HepG2 (cell line): ENCODE measurements at regions not wholly inside any gene's neighbourhood (a gene's known extent, or its start where the extent isn't known, plus 50 kb on each side); places are given as distances from the start of the nearest gene placed in this dataset.

ENCODE experiments used
- ATAC-seq: fragments of 200-7000 bp; cut with Tn5 transposase; 3 replicates; pipeline ENCODE4 v1.9.1; 2020; ENCODE audit warnings: mild to moderate bottlenecking, moderate library complexity
- BruUV-seq: library from RNA; stranded (reverse); fragments of 400-500 nt; replicated peaks from 2 replicates; lab custom pipeline; 2021; lab: Mats Ljungman, UMichigan
- CTCF ChIA-PET: fragments of 300-600 bp; formaldehyde crosslinking; extraction: SDS; loops from one replicate; lab custom pipeline; 2021; ENCODE audit warnings: low total read pairs, inconsistent platforms, low intra/inter-chr PET ratio; lab: Yijun Ruan, JAX
- POLR2A ChIA-PET: fragments of 350-600 bp; sonication (Branson Sonifier 250); formaldehyde crosslinking; loops from one replicate; lab custom pipeline; 2020; ENCODE audit warnings: antibody characterized with exemption, inconsistent platforms; lab: Yijun Ruan, JAX
- DNase-seq: peaks from one replicate; pipeline ENCODE4 v3.0.0-alpha.2; 2015; ENCODE audit warnings: low spot score
- FAIRE-seq: peaks from 3 replicates; lab custom pipeline; 2011; peaks lifted over from hg19 to GRCh38; lab: Jason Lieb, UNC
- H2AFZ ChIP-seq: one replicate; pipeline ENCODE4 v1.6.1; 2011; ENCODE audit warnings: low read length, inconsistent platforms
- H3K27ac ChIP-seq: fragments of 300-600 bp; 3 replicates; pipeline ENCODE4 v1.8.0; 2011; ENCODE audit warnings: mixed run types, mild to moderate bottlenecking, mixed read lengths, low read length, inconsistent platforms; ENCODE audit not compliant: insufficient read depth; ENCODE audit errors: extremely low read length
- H3K27me3 ChIP-seq, 2 experiments: fragments of 200-600 bp in 1 of 2; 2 replicates in 1 of 2; 3 replicates in 1 of 2; pipeline versions ENCODE4 v1.6.0 to v1.8.0; 2011; ENCODE audit warnings: low read length in 2 of 2, mild to moderate bottlenecking in 2 of 2, moderate library complexity in 2 of 2, inconsistent platforms in 1 of 2; ENCODE audit not compliant: insufficient read depth in 2 of 2, control insufficient read depth in 1 of 2
- H3K36me3 ChIP-seq, 2 experiments: fragments of 200-600 bp in 1 of 2; replicated peaks in 1 of 2; 2 replicates in 1 of 2; 3 replicates in 1 of 2; pipeline versions ENCODE4 v1.5.1 to v1.8.0; 2011; ENCODE audit warnings: low read length in 2 of 2, inconsistent platforms in 1 of 2; ENCODE audit not compliant: insufficient read depth in 2 of 2, control insufficient read depth in 1 of 2
- H3K4me1 ChIP-seq: 2 replicates; pipeline ENCODE4 v1.5.1; 2012; ENCODE audit warnings: low read length, inconsistent platforms; ENCODE audit not compliant: insufficient read depth
- H3K4me2 ChIP-seq: 2 replicates; pipeline ENCODE4 v1.6.0; 2011; ENCODE audit warnings: low read depth, low read length, inconsistent platforms
- H3K4me3 ChIP-seq, 3 experiments: fragments of 200-600 bp in 1 of 3; sonication (generic), shearing (Covaris generic) in 1 of 3; replicated peaks in 1 of 3; 2 replicates each; pipeline ENCODE4 v1.5.1; 2011 to 2016; ENCODE audit warnings: low read length in 3 of 3, inconsistent platforms in 2 of 3, low read depth in 2 of 3, mild to moderate bottlenecking in 2 of 3, control low read depth in 1 of 3, mixed read lengths in 1 of 3; ENCODE audit not compliant: insufficient read depth in 1 of 3
- H3K79me2 ChIP-seq: one replicate; pipeline ENCODE4 v1.6.1; 2011; ENCODE audit warnings: low read length, inconsistent platforms; ENCODE audit not compliant: insufficient read depth
- H3K9ac ChIP-seq: 2 replicates; pipeline ENCODE4 v1.6.0; 2011; ENCODE audit warnings: mild to moderate bottlenecking, low read depth, low read length, inconsistent platforms; ENCODE audit not compliant: insufficient read depth
- H3K9me3 ChIP-seq: 2 replicates; pipeline ENCODE4 v1.5.1; 2012; ENCODE audit warnings: mild to moderate bottlenecking, low read length
- H4K20me1 ChIP-seq: 2 replicates; pipeline ENCODE4 v1.6.0; 2011; ENCODE audit warnings: inconsistent platforms, mild to moderate bottlenecking, low read length, moderate library complexity; ENCODE audit not compliant: insufficient read depth
- HIVEP1 ChIP-seq: sonication (generic); formaldehyde crosslinking; IDR thresholded peaks from 2 replicates; pipeline ENCODE4 v1.4.0; 2020; ENCODE audit warnings: mild to moderate bottlenecking, missing genetic modification reagents
- RFX1 ChIP-seq: fragments of 450-650 bp; IDR thresholded peaks from 2 replicates; pipeline ENCODE4 v1.6.1; 2017
- RORA ChIP-seq: sonication (generic); formaldehyde crosslinking; IDR thresholded peaks from 2 replicates; pipeline ENCODE4 v1.5.0; 2020; ENCODE audit warnings: mild to moderate bottlenecking, missing genetic modification reagents, moderate library complexity
- SRSF4 ChIP-seq: fragments of 200-400 bp; formaldehyde crosslinking; IDR thresholded peaks from one replicate; pipeline ENCODE4 v1.6.1; 2018; ENCODE audit warnings: mild to moderate bottlenecking, low read depth, low read length, moderate library complexity; ENCODE audit not compliant: poor library complexity, severe bottlenecking
- ZNF577 ChIP-seq: sonication (generic); formaldehyde crosslinking; IDR thresholded peaks from 2 replicates; pipeline ENCODE4 v1.4.0; 2020; ENCODE audit warnings: mild to moderate bottlenecking, low read depth, missing genetic modification reagents, borderline replicate concordance
- WGBS: methylation state at CpG from one replicate; pipeline ENCODE4 v1.1.6; 2017; ENCODE audit warnings: low lambda C conversion rate; 5-methylcytosine and 5-hydroxymethylcytosine counted together
- in situ Hi-C: cut with HindIII; loops from 2 replicates; pipeline ENCODE4 v1.10.0; 2017; ENCODE audit warnings: low pct_unique_long_range_greater_than_20kb; ENCODE audit not compliant: extremely low pct_ligation_motif_present
- intact Hi-C: fragments of 100-400 bp; cut with micrococcal nuclease; formaldehyde crosslinking; loops from one replicate; pipeline ENCODE4 v1.10.0; 2022; ENCODE audit not compliant: unreplicated experiment

DNA sequence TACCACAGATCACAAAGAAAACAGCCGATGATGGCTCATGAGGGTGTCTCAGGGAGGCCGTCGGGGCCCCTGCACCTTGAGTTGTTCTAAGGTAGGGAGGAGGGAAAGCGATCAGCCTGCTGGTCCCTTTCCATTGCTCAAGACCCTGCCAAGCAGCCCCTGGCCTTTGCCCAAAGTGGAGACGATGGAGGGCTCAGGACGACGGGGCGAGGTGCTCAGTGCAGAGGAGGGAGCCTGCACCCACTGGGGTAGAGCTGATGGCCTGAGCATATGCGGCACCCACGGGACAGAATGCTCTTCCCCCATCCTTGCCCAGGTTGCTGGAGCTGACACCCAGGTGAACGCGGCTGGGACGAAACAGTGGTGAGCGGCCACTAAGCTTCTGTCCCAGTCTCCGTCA is 58.3 kb upstream of the FAM20C start:
- FAIRE-seq (no peak), DNase-seq (no peak), ATAC-seq (no peak)
- in situ Hi-C loops: no loop called here
- no peaks in the 10 kb centered on the region for H3K36me3 ChIP-seq
- H4K20me1 ChIP-seq: no peaks in the 10 kb centered on the region
- H3K27me3 ChIP-seq: peaks cover 4 to 22% of the 10 kb centered on the region in 2 experiments; a peak in 4 of 5 replicates
- TF ChIP-seq RORA (CRISPR knock-in tag): no peak
- H3K4me2 ChIP-seq: no peak overlapping the region
- no TSS peak for BruUV-seq
- H3K9ac ChIP-seq: no peak overlapping the region
- intact Hi-C loops: no loop called here
- CTCF ChIA-PET: no interaction called here
- no peak overlapping the region for H3K4me3 ChIP-seq
- H3K9me3 ChIP-seq: no peaks in the 10 kb centered on the region
- no peak overlapping the region for H3K27ac ChIP-seq
- POLR2A ChIA-PET: no interaction called here
- no peak overlapping the region for H2AFZ ChIP-seq
- WGBS: 72% methylated on average over 15 of the region's 15 CpGs
- no peaks in the 10 kb centered on the region for H3K4me1 ChIP-seq
- no peaks in the 10 kb centered on the region for H3K79me2 ChIP-seq

GRCh38 chr7:134561-135256 is 57.7 kb upstream of the FAM20C start:
- no peak for FAIRE-seq
- peaks cover 4 to 26% of the 10 kb centered on the region in 2 experiments; a peak in 3 of 5 replicates for H3K27me3 ChIP-seq
- intact Hi-C loops: no loop called here

More at GRCh38 chr7:134561-135256, 57.7 kb upstream of the FAM20C start:
- no peak for ATAC-seq
- no peaks in the 10 kb centered on the region for H3K9me3 ChIP-seq
- H2AFZ ChIP-seq: no peak overlapping the region
- no peak overlapping the region for H3K9ac ChIP-seq
- H3K36me3 ChIP-seq: no peaks in the 10 kb centered on the region
- 45% methylated on average over 19 of the region's 21 CpGs for WGBS
- no peaks in the 10 kb centered on the region for H3K79me2 ChIP-seq
- TF ChIP-seq SRSF4 (no peak), RFX1 (no peak), ZNF577 (CRISPR knock-in tag) (no peak), HIVEP1 (CRISPR knock-in tag) (no peak)
- TF ChIP-seq, all 625 proteins: peak for 0
- Histone ChIP-seq H4K20me1 (no peaks in the 10 kb centered on the region), H3K4me2 (no peak overlapping the region), H3K4me3 (no peak overlapping the region), H3K27ac (no peak overlapping the region), H3K4me1 (peaks cover 6% of the 10 kb centered on the region)
- CTCF ChIA-PET: no interaction called here
- in situ Hi-C loops: no loop called here
- DNase-seq: no peak
- POLR2A ChIA-PET: no interaction called here
- no TSS peak for BruUV-seq
